ENCODE measurements at regions not wholly inside any gene's neighbourhood (a gene's known extent, or its start where the extent isn't known, plus 50 kb on each side); places are given as distances from the start of the nearest gene placed in this dataset.

DNA sequence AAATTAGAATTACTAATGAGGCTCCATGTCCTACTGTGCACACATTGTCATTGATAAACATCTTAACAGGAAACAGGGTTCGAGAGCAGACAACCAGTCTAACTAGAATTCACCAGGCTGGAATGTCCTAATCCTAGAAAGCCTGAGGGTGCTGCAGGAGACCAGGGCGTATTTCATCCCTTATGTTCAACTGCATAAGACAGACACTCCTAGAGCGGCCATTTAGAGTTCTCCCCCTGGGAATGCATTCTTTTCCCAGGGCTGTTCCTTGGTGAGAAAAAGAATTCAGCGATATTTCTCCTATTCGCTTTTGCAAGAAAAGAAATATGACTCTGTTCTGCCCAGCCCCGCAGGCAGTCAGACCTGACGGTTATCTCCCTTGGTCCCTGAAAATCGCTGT is 486.0 kb downstream of the REEP3 start:
- no peak overlapping the region for H3K27ac ChIP-seq
- TF ChIP-seq, protein P1, sequence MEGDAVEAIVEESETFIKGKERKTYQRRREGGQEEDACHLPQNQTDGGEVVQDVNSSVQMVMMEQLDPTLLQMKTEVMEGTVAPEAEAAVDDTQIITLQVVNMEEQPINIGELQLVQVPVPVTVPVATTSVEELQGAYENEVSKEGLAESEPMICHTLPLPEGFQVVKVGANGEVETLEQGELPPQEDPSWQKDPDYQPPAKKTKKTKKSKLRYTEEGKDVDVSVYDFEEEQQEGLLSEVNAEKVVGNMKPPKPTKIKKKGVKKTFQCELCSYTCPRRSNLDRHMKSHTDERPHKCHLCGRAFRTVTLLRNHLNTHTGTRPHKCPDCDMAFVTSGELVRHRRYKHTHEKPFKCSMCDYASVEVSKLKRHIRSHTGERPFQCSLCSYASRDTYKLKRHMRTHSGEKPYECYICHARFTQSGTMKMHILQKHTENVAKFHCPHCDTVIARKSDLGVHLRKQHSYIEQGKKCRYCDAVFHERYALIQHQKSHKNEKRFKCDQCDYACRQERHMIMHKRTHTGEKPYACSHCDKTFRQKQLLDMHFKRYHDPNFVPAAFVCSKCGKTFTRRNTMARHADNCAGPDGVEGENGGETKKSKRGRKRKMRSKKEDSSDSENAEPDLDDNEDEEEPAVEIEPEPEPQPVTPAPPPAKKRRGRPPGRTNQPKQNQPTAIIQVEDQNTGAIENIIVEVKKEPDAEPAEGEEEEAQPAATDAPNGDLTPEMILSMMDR (conservative IDR thresholded peaks at IDR 0.05), result no peak

DNA sequence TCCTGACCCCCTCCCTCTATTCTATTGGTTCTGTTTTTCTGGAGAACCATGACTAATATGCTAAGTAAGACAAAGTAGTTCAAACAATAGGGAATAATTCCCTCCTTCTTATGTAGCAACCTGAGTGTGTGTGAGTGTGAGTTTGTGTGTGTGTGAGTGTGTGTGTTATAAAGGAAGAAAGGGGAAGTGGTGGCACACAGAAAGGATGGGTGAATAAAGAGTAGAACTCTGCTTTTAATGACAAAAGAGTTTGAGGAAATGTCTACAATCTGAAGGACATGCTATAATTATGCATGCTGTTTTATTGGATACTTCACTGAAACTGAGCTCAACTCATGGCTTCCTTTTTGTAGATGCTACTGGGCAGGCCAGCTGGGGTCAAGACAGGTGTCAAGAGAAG is 489.5 kb downstream of the REEP3 start:
- H3K27ac ChIP-seq, result no peak overlapping the region
- TF ChIP-seq, protein P1 (conservative IDR thresholded peaks at IDR 0.05), result no peak

DNA sequence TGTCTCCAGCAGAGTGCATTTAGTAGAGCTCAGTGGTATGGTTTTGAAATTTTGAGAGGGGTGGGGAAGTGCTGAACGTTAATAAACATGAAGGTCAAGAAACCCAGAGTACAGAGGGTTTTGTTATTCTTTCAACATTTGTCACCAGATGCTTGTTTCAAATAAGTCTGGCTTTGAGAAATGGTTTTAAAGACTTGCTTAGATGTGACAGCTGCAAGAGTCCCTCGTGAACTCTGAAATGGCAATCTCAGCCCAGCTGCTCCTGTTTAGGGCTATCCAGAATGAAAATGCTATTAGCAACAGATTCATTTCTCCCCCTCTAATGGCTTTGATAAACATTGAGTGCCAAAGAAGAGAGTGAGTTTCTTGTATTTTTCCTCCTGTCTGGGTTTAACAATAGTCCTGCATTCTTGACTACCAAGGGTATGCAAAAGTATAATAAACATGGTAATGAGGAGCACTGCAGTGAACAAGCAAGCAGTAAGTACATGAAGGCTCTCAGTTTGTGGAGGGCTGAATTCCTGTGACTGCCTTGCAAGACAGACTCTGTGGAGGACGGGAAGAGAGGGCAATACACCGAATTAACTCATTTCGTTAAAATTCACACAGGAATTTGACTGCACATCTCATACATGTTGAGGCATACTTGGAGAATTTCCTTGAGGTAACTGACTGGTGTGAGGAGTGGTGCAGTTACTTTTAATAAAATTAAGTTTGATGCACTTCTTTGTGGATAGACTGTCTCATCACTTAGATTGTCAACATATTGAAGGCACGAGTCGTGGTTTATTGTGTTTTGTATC is 490.9 kb downstream of the REEP3 start:
- TF ChIP-seq, protein P1 (conservative IDR thresholded peaks at IDR 0.05), result no peak
- no peak overlapping the region for H3K27ac ChIP-seq

DNA sequence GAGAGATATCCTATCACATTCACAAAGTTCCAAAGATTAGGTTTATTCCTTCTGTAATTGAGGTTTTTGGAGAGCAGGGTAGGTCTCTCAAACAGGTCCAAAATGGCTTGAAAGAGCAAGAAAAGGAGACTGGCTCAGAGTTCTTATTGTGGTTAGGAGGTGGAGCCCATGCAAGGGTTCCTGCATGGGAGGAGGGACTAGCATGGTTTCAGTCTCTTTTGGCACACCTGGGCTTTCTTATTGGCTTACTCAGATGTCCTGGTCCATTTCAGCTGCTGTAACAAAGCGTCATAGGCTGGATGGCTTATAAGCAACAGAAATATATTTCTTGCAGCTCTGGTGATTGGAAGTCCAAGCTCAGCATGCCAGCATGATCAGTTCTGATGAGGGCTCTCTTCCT is 493.1 kb downstream of the REEP3 start:
- TF ChIP-seq, protein P1 (conservative IDR thresholded peaks at IDR 0.05), result no peak
- H3K27ac ChIP-seq, result no peak overlapping the region

DNA sequence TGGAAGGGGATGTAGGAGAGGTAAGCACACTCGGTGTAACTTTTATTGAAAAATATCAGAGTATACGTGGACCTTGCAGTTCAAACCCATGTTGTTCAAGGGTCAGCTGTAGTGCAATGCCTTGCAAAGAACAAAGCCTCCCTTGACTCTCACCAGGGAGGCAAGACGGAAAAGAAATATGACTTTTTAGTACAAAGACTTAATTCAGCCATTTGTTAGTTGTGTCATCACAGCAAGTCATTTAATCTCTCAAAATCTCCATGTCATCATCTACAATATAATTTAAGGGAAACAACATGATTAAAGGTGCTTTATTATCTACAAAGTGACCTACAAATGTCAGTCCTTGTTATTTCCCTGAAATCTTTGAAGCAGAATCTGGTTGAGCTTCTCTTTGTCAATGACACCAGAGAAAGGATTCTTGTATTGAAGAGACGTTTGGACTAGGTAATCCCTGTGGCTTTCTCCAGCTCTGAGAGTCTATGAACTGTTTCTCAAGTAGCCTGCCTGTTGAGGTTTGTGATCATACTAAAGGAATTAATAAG is 502.8 kb downstream of the REEP3 start:
- H3K27ac ChIP-seq, result no peak overlapping the region
- TF ChIP-seq, protein P1 (conservative IDR thresholded peaks at IDR 0.05), result no peak

DNA sequence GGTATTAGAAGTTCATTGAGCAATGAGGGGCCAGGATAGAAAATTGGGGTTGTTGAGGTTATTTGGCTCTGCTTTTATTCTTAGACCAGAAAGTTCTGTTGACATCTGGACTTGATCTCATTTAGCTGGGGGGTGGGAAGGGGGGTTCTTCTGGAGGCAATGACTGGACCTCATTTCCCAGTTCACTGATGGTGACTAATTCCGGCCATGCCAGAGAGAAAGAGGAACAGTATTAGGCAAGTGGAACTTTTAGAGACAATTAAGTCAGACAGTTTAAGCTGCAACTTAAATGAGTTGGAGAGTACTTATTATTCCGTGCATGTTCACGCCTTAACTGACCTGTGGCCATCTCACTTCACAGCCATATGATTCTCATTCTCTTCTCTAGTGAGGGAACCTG is 512.5 kb downstream of the REEP3 start:
- TF ChIP-seq, protein P1 (conservative IDR thresholded peaks at IDR 0.05), result no peak
- no peak overlapping the region for H3K27ac ChIP-seq

DNA sequence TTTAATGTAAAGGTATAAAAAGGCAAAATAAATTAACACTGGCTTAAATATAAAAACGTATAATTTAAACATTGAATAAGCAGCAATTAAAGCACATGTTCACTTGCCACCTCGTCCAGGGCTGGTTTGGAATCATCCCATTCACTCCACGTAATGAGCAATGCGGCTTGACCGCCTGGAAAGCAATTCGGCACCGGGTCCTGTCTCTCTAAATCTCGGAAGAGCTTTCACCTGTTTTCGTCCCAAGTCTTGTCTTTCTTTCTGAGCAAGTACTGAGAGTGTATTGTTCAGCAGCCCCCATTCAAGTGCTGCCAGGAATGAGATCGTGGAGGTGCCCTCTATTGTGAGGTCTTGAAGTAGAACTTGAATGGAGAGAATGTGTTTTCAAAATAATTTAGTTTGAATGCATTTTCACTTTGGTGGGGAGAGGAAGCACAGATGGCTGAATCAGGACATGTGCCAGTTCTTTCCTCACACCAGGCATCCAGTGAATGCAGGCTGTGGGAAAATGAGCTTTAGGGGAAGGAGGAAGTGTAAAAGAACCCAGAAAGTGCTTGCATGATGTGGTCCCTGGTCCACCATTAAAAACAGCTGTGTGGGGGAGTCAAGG is 515.2 kb downstream of the REEP3 start:
- TF ChIP-seq, protein P1 (conservative IDR thresholded peaks at IDR 0.05), result no peak
- no peak overlapping the region for H3K27ac ChIP-seq
